ENCODE measurements at regions not wholly inside any gene's neighbourhood (a gene's known extent, or its start where the extent isn't known, plus 50 kb on each side); places are given as distances from the start of the nearest gene placed in this dataset.

DNA sequence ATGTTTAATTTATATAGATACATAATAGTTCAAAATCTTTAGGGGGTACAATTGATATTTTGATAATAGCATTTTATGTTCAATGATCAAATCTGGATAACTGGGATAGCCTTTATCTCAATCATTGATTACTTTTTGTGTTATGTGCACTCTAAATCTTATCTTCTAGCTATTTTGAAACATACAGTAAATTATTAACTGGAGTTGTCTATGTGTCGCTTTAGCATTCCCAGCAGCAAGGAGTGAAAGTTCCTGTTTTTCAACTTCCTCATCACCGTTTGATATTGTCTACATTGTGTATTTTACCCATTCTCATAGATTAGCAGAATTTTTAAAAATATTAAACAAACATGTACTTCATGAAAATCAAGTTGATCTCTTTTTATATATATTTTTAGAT, 1207.4 kb downstream of the TMEM121 start:
- ATAC-seq: no peak
- TF ChIP-seq GLIS3 (CRISPR knock-in tag; IDR thresholded peaks at IDR 0.05): no peak
- TF ChIP-seq, protein P1, sequence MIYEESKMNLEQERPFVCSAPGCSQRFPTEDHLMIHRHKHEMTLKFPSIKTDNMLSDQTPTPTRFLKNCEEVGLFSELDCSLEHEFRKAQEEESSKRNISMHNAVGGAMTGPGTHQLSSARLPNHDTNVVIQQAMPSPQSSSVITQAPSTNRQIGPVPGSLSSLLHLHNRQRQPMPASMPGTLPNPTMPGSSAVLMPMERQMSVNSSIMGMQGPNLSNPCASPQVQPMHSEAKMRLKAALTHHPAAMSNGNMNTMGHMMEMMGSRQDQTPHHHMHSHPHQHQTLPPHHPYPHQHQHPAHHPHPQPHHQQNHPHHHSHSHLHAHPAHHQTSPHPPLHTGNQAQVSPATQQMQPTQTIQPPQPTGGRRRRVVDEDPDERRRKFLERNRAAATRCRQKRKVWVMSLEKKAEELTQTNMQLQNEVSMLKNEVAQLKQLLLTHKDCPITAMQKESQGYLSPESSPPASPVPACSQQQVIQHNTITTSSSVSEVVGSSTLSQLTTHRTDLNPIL (CRISPR knock-in tag; IDR thresholded peaks at IDR 0.05; ENCODE audit: low read depth): no peak
- TF ChIP-seq, protein P2, sequence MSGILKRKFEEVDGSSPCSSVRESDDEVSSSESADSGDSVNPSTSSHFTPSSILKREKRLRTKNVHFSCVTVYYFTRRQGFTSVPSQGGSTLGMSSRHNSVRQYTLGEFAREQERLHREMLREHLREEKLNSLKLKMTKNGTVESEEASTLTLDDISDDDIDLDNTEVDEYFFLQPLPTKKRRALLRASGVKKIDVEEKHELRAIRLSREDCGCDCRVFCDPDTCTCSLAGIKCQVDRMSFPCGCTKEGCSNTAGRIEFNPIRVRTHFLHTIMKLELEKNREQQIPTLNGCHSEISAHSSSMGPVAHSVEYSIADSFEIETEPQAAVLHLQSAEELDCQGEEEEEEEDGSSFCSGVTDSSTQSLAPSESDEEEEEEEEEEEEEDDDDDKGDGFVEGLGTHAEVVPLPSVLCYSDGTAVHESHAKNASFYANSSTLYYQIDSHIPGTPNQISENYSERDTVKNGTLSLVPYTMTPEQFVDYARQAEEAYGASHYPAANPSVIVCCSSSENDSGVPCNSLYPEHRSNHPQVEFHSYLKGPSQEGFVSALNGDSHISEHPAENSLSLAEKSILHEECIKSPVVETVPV (CRISPR knock-in tag; IDR thresholded peaks at IDR 0.05): no peak
- TF ChIP-seq, protein P3, sequence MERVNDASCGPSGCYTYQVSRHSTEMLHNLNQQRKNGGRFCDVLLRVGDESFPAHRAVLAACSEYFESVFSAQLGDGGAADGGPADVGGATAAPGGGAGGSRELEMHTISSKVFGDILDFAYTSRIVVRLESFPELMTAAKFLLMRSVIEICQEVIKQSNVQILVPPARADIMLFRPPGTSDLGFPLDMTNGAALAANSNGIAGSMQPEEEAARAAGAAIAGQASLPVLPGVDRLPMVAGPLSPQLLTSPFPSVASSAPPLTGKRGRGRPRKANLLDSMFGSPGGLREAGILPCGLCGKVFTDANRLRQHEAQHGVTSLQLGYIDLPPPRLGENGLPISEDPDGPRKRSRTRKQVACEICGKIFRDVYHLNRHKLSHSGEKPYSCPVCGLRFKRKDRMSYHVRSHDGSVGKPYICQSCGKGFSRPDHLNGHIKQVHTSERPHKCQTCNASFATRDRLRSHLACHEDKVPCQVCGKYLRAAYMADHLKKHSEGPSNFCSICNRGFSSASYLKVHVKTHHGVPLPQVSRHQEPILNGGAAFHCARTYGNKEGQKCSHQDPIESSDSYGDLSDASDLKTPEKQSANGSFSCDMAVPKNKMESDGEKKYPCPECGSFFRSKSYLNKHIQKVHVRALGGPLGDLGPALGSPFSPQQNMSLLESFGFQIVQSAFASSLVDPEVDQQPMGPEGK (CRISPR knock-in tag; IDR thresholded peaks at IDR 0.05; ENCODE audit: borderline replicate concordance): no peak
- no peak for TF ChIP-seq ZFP3 (CRISPR knock-in tag; IDR thresholded peaks at IDR 0.05)
- TF ChIP-seq, protein P4, sequence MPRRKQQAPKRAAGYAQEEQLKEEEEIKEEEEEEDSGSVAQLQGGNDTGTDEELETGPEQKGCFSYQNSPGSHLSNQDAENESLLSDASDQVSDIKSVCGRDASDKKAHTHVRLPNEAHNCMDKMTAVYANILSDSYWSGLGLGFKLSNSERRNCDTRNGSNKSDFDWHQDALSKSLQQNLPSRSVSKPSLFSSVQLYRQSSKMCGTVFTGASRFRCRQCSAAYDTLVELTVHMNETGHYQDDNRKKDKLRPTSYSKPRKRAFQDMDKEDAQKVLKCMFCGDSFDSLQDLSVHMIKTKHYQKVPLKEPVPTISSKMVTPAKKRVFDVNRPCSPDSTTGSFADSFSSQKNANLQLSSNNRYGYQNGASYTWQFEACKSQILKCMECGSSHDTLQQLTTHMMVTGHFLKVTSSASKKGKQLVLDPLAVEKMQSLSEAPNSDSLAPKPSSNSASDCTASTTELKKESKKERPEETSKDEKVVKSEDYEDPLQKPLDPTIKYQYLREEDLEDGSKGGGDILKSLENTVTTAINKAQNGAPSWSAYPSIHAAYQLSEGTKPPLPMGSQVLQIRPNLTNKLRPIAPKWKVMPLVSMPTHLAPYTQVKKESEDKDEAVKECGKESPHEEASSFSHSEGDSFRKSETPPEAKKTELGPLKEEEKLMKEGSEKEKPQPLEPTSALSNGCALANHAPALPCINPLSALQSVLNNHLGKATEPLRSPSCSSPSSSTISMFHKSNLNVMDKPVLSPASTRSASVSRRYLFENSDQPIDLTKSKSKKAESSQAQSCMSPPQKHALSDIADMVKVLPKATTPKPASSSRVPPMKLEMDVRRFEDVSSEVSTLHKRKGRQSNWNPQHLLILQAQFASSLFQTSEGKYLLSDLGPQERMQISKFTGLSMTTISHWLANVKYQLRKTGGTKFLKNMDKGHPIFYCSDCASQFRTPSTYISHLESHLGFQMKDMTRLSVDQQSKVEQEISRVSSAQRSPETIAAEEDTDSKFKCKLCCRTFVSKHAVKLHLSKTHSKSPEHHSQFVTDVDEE (CRISPR knock-in tag; IDR thresholded peaks at IDR 0.05): no peak
- no peak for TF ChIP-seq TOX (CRISPR knock-in tag; IDR thresholded peaks at IDR 0.05; ENCODE audit: borderline replicate concordance)
- no peak for TF ChIP-seq ZFP30 (CRISPR knock-in tag; IDR thresholded peaks at IDR 0.05)
- TF ChIP-seq ARNTL (CRISPR knock-in tag; IDR thresholded peaks at IDR 0.05; ENCODE audit: borderline replicate concordance, low read depth): no peak
- no peak for TF ChIP-seq TCF4 (CRISPR knock-in tag; IDR thresholded peaks at IDR 0.05; ENCODE audit: borderline replicate concordance)

DNA sequence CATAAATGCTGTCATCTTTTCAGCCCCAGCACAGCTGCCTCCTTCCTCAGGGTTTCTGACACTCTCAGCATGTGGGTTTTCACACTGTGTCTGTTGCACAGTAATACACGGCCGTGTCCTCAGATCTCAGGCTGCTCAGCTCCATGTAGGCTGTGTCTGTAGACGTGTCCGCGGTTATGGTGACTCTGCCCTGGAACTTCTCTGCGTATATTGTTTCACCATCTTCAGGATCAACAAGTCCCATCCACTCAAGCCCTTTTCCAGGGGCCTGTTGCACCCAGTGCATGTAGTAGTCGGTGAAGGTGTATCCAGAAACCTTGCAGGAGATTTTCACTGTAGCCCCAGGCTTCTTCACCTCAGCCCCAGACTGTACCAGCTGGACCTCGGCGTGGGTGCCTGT, 1210.6 kb downstream of the TMEM121 start:
- TF ChIP-seq PPARA (CRISPR knock-in tag; IDR thresholded peaks at IDR 0.05; ENCODE audit: borderline replicate concordance) (no peak), ARNTL (CRISPR knock-in tag; IDR thresholded peaks at IDR 0.05; ENCODE audit: borderline replicate concordance, low read depth) (no peak), TOX (CRISPR knock-in tag; IDR thresholded peaks at IDR 0.05; ENCODE audit: borderline replicate concordance) (no peak)
- TF ChIP-seq, protein P3 (CRISPR knock-in tag; IDR thresholded peaks at IDR 0.05; ENCODE audit: borderline replicate concordance): no peak
- ATAC-seq: no peak

DNA sequence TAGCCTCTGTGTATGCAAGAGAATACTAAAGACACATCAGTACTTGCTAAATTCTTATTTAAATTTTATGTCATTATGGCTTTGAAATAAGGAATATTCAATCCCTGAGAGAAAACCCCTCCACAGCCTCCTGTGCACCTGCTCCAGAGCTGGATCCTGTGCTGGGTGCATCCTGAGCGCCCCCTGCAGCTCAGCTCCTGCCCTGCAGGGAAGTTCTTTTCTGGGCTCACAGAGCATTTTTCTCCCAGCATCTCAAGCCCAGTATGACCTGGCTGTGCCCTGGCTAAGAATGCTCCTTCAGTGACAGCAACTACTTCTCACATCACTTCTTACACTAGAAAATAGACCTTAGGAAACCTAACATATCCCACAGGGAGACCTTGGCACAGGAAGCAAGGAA, 1211.7 kb downstream of the TMEM121 start:
- ATAC-seq: no peak
- TF ChIP-seq SNAI2 (CRISPR knock-in tag; IDR thresholded peaks at IDR 0.05) (no peak), ARNTL (CRISPR knock-in tag; IDR thresholded peaks at IDR 0.05; ENCODE audit: borderline replicate concordance, low read depth) (no peak), ZFP3 (CRISPR knock-in tag; IDR thresholded peaks at IDR 0.05) (no peak), ZNF565 (CRISPR knock-in tag; conservative IDR thresholded peaks at IDR 0.05; ENCODE audit: low read depth) (no peak), OSR1 (CRISPR knock-in tag; IDR thresholded peaks at IDR 0.05) (no peak), GLIS3 (CRISPR knock-in tag; IDR thresholded peaks at IDR 0.05) (no peak), ESRRG (CRISPR knock-in tag; IDR thresholded peaks at IDR 0.05) (no peak), BACH2 (CRISPR knock-in tag; IDR thresholded peaks at IDR 0.05; ENCODE audit: borderline replicate concordance) (no peak), ZNF8 (CRISPR knock-in tag; IDR thresholded peaks at IDR 0.05) (no peak), PPARA (CRISPR knock-in tag; IDR thresholded peaks at IDR 0.05; ENCODE audit: borderline replicate concordance) (no peak), ZC3H10 (CRISPR knock-in tag; IDR thresholded peaks at IDR 0.05) (no peak), ZFP30 (CRISPR knock-in tag; IDR thresholded peaks at IDR 0.05) (no peak)
- TF ChIP-seq, protein P4 (CRISPR knock-in tag; IDR thresholded peaks at IDR 0.05): no peak
- TF ChIP-seq, protein P2 (CRISPR knock-in tag; IDR thresholded peaks at IDR 0.05): no peak
- TF ChIP-seq, protein P5, sequence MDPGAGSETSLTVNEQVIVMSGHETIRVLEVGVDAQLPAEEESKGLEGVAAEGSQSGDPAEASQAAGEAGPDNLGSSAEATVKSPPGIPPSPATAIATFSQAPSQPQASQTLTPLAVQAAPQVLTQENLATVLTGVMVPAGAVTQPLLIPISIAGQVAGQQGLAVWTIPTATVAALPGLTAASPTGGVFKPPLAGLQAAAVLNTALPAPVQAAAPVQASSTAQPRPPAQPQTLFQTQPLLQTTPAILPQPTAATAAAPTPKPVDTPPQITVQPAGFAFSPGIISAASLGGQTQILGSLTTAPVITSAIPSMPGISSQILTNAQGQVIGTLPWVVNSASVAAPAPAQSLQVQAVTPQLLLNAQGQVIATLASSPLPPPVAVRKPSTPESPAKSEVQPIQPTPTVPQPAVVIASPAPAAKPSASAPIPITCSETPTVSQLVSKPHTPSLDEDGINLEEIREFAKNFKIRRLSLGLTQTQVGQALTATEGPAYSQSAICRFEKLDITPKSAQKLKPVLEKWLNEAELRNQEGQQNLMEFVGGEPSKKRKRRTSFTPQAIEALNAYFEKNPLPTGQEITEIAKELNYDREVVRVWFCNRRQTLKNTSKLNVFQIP (CRISPR knock-in tag; IDR thresholded peaks at IDR 0.05; ENCODE audit: borderline replicate concordance, low read depth): no peak
